ENCODE measurements at regions not wholly inside any gene's neighbourhood (a gene's known extent, or its start where the extent isn't known, plus 50 kb on each side); places are given as distances from the start of the nearest gene placed in this dataset.

DNA sequence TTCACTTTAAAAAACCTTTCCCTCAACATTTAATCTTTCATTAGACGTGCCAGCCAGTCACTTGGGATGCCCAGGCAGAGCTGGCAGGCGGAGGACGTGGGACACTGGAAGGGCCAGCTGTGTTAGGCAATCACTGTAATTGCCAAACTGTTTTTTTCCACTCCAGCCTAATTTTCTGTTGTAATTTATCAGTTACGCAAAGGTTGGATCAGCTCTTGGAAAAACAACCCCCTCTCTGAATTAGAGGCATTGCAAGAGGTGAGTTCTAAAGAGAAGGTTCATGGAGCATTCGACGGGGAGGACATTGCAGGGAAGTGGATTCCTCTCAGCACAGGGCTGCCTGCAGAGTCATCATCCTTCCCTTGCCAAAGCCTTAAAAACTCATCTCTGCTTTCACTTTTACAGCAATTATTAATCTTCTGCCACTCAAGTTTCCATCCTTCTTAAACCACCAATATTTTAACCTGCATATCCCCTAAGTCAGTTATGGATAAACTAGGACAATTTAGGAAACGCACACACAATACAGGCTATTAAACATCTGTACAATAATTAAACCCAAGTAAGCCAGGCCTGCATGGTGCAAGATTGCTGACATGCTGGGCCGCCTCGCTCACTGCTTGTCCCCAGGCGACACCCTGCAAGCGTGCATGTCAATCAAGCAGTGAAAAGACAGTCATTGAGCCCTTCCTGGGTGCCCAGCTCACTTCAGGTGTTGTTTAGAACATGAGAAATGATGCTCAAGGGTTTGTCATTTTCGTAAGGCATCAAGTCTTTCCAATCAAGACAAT is 272.3 kb upstream of the RNF32 start:
- ChIA-PET POLR2A (ENCODE audit: unreplicated experiment) (no interaction called here), CTCF (no interaction called here)
- Histone ChIP-seq H3K36me3 (ENCODE audit: control insufficient read depth, insufficient read depth, low read length) (no peaks in the 10 kb centered on the region), H3K4me3 (ENCODE audit: insufficient read depth, low read depth, low read length) (no peak overlapping the region), H3K4ac (ENCODE audit: low read depth, low read length) (no peak overlapping the region), H4K91ac (ENCODE audit: insufficient read depth, low read depth, low read length) (no peak overlapping the region), H3K9me1 (ENCODE audit: insufficient read depth, low read length) (no peaks in the 10 kb centered on the region), H3K14ac (replicated peaks; ENCODE audit: low read depth, low read length) (no peak overlapping the region), H3K27me3 (ENCODE audit: control insufficient read depth, insufficient read depth, low read length) (no peaks in the 10 kb centered on the region), H4K8ac (ENCODE audit: low read depth in 2 of 2, low read length in 2 of 2) (no peak overlapping the region), H3K4me1 (ENCODE audit: control insufficient read depth, insufficient read depth, low read length) (no peaks in the 10 kb centered on the region), H3K4me2 (ENCODE audit: low read depth, low read length) (no peak overlapping the region), H2AK5ac (ENCODE audit: low read depth, low read length) (no peak overlapping the region), H3K9me3 (ENCODE audit: control insufficient read depth, insufficient read depth, low read length) (peaks cover 36% of the 10 kb centered on the region), H3K23ac (ENCODE audit: low read depth, low read length) (no peak overlapping the region), H3K56ac (ENCODE audit: extremely low read depth, insufficient read depth, low read length) (no peak overlapping the region), H2AK9ac (replicated peaks; ENCODE audit: low read depth, low read length, poor library complexity) (no peak overlapping the region), H2BK120ac (ENCODE audit: low read depth, low read length) (no peak overlapping the region), H2AFZ (replicated peaks; ENCODE audit: low read length, poor library complexity) (no peak overlapping the region), H2BK20ac (ENCODE audit: low read depth, low read length) (no peak overlapping the region), H4K5ac (ENCODE audit: low read depth, low read length) (no peak overlapping the region), H3K79me1 (ENCODE audit: low read depth in 1 of 2, low read length in 2 of 2) (no peaks in the 10 kb centered on the region), H3K9ac (ENCODE audit: low read depth, low read length) (no peak overlapping the region), H3K27ac (ENCODE audit: insufficient read depth, low read length) (no peak overlapping the region), H4K20me1 (ENCODE audit: insufficient read depth, low read length) (no peaks in the 10 kb centered on the region), H3K18ac (ENCODE audit: low read depth, low read length) (no peak overlapping the region), H2BK15ac (ENCODE audit: low read depth, low read length) (no peak overlapping the region), H2BK5ac (ENCODE audit: low read depth, low read length, poor library complexity, severe bottlenecking) (no peak overlapping the region)
- WGBS, 2 experiments (ENCODE audit: extremely low coverage in 2 of 2, insufficient read length in 1 of 2), result 100% methylated on average over 1 of the region's 12 CpGs; no CpG with 5 or more reads in 1 of the 2 experiments
- no peak for DNase-seq
- in situ Hi-C loops (cut with MboI; ENCODE audit: low sequenced_read_pairs) (no loop called here), intact Hi-C loops (cut with micrococcal nuclease) (no loop called here), dilution Hi-C loops (cut with HindIII; ENCODE audit: low sequenced_read_pairs, unreplicated experiment) (no loop called here)
- no TSS peak for BruUV-seq (replicated peaks)
- TF ChIP-seq CHD1 (IDR thresholded peaks at IDR 0.05; ENCODE audit: low read depth, low read length) (no peak), MAZ (IDR thresholded peaks at IDR 0.05; ENCODE audit: borderline replicate concordance, low read depth, low read length) (no peak), RCOR1 (IDR thresholded peaks at IDR 0.05; ENCODE audit: insufficient replicate concordance, low read length) (no peak), BHLHE40 (IDR thresholded peaks at IDR 0.05; ENCODE audit: low read depth, low read length) (no peak), MXI1 (IDR thresholded peaks at IDR 0.05; ENCODE audit: borderline replicate concordance, low read depth, low read length) (no peak), CEBPB (IDR thresholded peaks at IDR 0.05; ENCODE audit: low read depth, low read length) (no peak)
- TF ChIP-seq, protein P1, sequence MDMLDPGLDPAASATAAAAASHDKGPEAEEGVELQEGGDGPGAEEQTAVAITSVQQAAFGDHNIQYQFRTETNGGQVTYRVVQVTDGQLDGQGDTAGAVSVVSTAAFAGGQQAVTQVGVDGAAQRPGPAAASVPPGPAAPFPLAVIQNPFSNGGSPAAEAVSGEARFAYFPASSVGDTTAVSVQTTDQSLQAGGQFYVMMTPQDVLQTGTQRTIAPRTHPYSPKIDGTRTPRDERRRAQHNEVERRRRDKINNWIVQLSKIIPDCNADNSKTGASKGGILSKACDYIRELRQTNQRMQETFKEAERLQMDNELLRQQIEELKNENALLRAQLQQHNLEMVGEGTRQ (IDR thresholded peaks at IDR 0.05; ENCODE audit: low read depth, low read length), result no peak
- ATAC-seq (ENCODE audit: low read depth), result no peak
